SU-DHL-6 (cell line): ENCODE measurements at regions not wholly inside any gene's neighbourhood (a gene's known extent, or its start where the extent isn't known, plus 50 kb on each side); places are given as distances from the start of the nearest gene placed in this dataset.

Source experiments
- H2AFZ ChIP-seq: fragments of 200-600 bp; sonication (generic); 2 replicates; pipeline ENCODE4 v1.6.1; 2014; ENCODE audit warnings: low read depth, mild to moderate bottlenecking, moderate library complexity, mixed read lengths, antibody characterized with exemption, low read length; ENCODE audit not compliant: severe bottlenecking
- H3F3A ChIP-seq: fragments of 200-600 bp; shearing (Covaris generic); 2 replicates; pipeline ENCODE4 v1.6.0; 2016; ENCODE audit warnings: antibody characterized with exemption, mild to moderate bottlenecking; ENCODE audit not compliant: insufficient read depth
- H3K27ac ChIP-seq: fragments of 200-600 bp; sonication (generic); 2 replicates; pipeline ENCODE4 v1.5.1; 2016; ENCODE audit warnings: low read depth, mild to moderate bottlenecking, low read length, moderate library complexity, mixed read lengths
- H3K27me3 ChIP-seq: fragments of 200-600 bp; sonication (generic), shearing (Covaris generic); 2 replicates; pipeline ENCODE4 v1.6.0; 2014; ENCODE audit warnings: mild to moderate bottlenecking, low read length
- H3K36me3 ChIP-seq: fragments of 200-600 bp; sonication (generic); 2 replicates; pipeline ENCODE4 v1.6.1; 2014; ENCODE audit warnings: mild to moderate bottlenecking, low read length, mixed read lengths
- H3K4me2 ChIP-seq: fragments of 300-600, 200-600 bp; shearing (Covaris generic), sonication (generic); 2 replicates; pipeline ENCODE4 v1.6.0; 2014; ENCODE audit warnings: low read length, low read depth, mild to moderate bottlenecking; ENCODE audit not compliant: poor library complexity, severe bottlenecking
- H3K4me3 ChIP-seq: fragments of 200-600 bp; sonication (generic); 2 replicates; pipeline ENCODE4 v1.5.1; 2014; ENCODE audit warnings: antibody characterized with exemption, low read length, mild to moderate bottlenecking, mixed read lengths; ENCODE audit not compliant: insufficient read depth, poor library complexity, severe bottlenecking
- H3K79me2 ChIP-seq: fragments of 200-600 bp; sonication (generic); 2 replicates; pipeline ENCODE4 v1.6.1; 2014; ENCODE audit warnings: mild to moderate bottlenecking, low read length, moderate library complexity; ENCODE audit not compliant: insufficient read depth
- H3K9ac ChIP-seq: fragments of 200-600 bp; sonication (generic); 2 replicates; pipeline ENCODE4 v1.7.0; 2014; ENCODE audit warnings: mild to moderate bottlenecking, low read length
- H3K9me2 ChIP-seq: fragments of 200-600 bp; sonication (generic); replicated peaks from 2 replicates; pipeline ENCODE4 v1.6.1; 2014; ENCODE audit warnings: low read length; ENCODE audit not compliant: insufficient read depth
- H3K9me3 ChIP-seq: fragments of 200-600 bp; sonication (generic); 2 replicates; pipeline ENCODE4 v1.6.1; 2014; ENCODE audit warnings: low read length, mixed read lengths; ENCODE audit not compliant: insufficient read depth
- H4K20me1 ChIP-seq: fragments of 200-600 bp; sonication (generic); 2 replicates; pipeline ENCODE4 v1.6.1; 2014; ENCODE audit warnings: low read depth, mild to moderate bottlenecking, antibody characterized with exemption, low read length, moderate library complexity, mixed read lengths
- EZH2phosphoT487 ChIP-seq: fragments of 200-600 bp; sonication (generic), shearing (Covaris generic); conservative IDR thresholded peaks from 2 replicates; pipeline ENCODE4 v1.6.1; 2018; ENCODE audit warnings: mild to moderate bottlenecking, antibody characterized with exemption, low read length, moderate library complexity, mixed read lengths
- TF ChIP-seq, protein P1 (sequence below): fragments of 200-600 bp; sonication (generic); IDR thresholded peaks from one replicate; pipeline ENCODE4 v1.5.1; 2017; ENCODE audit warnings: antibody characterized with exemption, mild to moderate bottlenecking, low read length, moderate library complexity; ENCODE audit not compliant: insufficient read depth, poor library complexity, severe bottlenecking

DNA sequence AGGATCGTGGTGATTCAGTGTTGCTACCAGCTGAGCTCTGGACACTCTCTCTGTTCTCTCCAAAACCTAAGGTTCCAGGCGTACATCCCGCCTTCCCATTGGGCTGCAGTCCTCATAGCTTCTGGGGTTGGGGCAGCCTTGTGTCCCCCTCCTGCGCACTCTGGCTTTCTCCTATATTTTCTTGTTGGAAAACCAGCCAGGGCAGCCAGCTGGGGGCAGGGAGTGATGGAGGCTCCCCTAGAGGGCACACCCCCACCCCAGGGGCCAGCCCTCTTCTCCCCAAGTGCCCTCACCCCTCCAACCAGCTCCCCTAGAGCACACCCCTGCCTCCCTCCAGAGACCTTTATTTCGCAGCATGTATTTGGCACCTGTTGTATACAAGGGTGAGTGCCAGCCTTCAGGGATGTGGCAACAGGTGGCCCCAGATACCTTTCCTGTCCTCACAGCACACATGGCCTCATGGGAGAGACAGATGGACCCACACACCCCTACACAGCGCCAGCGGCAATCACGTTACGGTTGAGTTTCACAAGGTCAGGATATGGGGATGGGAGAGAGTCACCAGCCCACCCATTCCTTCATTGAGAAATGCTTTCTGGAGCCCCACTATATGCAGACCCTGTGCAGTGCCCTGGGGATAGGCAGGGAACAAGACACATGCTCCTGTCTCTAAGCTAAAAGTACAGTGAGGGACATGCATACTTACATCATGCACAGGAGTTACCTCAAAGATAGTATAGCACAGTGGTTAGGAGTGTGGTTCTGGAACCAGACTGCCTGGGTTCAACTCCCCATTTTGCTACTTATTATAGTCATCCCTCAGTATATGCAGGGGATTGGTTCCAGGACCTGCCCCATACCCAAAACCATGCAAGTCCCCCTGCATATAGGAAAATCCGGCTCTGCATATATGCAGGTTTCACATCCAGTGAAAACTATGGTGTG, 141.1 kb downstream of the PHETA1 start:
- Histone ChIP-seq H3K9ac (no peak overlapping the region), H4K20me1 (no peaks in the 10 kb centered on the region), H3K9me3 (no peaks in the 10 kb centered on the region), H3K27me3 (no peaks in the 10 kb centered on the region), H3K36me3 (peaks cover 12% of the 10 kb centered on the region), H3F3A (peaks cover 11% of the 10 kb centered on the region; the same call in 1 of the 2 replicates), H3K4me3 (no peak overlapping the region), H3K79me2 (0 out of 2 replicates have a peak, but pooled peaks cover 5% of the 10 kb centered on the region), H3K27ac (no peak overlapping the region), H3K4me2 (no peak overlapping the region), H3K9me2 (no peaks in the 10 kb centered on the region), H2AFZ (no peak overlapping the region)
- no peak for TF ChIP-seq EZH2phosphoT487
- TF ChIP-seq, protein P1, sequence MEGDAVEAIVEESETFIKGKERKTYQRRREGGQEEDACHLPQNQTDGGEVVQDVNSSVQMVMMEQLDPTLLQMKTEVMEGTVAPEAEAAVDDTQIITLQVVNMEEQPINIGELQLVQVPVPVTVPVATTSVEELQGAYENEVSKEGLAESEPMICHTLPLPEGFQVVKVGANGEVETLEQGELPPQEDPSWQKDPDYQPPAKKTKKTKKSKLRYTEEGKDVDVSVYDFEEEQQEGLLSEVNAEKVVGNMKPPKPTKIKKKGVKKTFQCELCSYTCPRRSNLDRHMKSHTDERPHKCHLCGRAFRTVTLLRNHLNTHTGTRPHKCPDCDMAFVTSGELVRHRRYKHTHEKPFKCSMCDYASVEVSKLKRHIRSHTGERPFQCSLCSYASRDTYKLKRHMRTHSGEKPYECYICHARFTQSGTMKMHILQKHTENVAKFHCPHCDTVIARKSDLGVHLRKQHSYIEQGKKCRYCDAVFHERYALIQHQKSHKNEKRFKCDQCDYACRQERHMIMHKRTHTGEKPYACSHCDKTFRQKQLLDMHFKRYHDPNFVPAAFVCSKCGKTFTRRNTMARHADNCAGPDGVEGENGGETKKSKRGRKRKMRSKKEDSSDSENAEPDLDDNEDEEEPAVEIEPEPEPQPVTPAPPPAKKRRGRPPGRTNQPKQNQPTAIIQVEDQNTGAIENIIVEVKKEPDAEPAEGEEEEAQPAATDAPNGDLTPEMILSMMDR = no peak

DNA sequence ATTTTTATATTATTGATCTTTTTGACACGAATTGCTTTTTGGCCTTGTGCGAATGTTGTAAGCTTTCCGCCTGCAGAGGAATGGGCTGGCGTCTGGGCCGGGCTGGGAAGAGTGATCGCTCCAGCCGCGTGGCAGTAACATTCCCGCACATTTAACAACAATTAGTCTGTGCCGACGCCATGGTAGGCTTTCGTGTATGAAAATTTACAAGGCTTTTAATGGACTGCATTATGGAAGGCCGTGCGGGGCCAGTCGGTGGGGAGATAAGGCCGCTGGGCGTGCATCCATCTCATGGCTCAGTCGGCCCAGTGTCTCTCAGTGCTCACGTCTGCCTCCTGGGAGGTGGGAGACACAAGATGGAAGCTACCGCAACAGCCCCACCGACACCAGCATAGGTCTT, 142.2 kb downstream of the PHETA1 start:
- Histone ChIP-seq H3K79me2 (0 out of 2 replicates have a peak, but pooled peaks cover 5% of the 10 kb centered on the region), H3K4me2 (no peak overlapping the region), H3K9me3 (no peaks in the 10 kb centered on the region), H3K27ac (no peak overlapping the region), H3K9me2 (no peaks in the 10 kb centered on the region), H3K27me3 (no peaks in the 10 kb centered on the region), H3K9ac (no peak overlapping the region), H4K20me1 (no peaks in the 10 kb centered on the region), H3K4me3 (no peak overlapping the region), H2AFZ (no peak overlapping the region), H3F3A (peaks cover 7% of the 10 kb centered on the region; the same call in 1 of the 2 replicates), H3K36me3 (peaks cover 13% of the 10 kb centered on the region)
- TF ChIP-seq EZH2phosphoT487 = no peak
- TF ChIP-seq, protein P1 = no peak

DNA sequence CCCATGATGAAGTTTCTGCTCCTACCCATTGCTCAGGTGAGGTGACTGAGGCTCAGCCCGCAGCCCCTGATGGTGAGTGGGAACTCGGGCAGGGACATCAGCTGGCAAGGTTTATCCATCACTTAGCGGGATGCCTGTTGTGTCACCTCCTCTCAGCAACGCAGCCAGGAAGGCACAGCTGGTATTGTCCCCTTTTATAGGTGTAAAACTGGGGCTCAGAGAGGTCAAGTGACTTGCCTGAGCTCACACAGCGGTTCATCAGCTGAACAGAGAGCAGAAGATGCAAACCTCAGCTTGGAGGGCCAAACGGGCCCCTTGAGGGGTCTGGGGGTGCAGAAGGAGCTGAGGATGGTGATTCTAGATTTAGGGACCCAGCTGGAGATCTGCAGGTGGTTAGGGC, 143.6 kb downstream of the PHETA1 start:
- Histone ChIP-seq H3K27ac (no peak overlapping the region), H3K36me3 (peaks cover 13% of the 10 kb centered on the region), H3K9ac (no peak overlapping the region), H3K9me3 (no peaks in the 10 kb centered on the region), H3K4me3 (no peak overlapping the region), H2AFZ (no peak overlapping the region), H4K20me1 (no peaks in the 10 kb centered on the region), H3F3A (peaks cover 5% of the 10 kb centered on the region; the same call in 1 of the 2 replicates), H3K27me3 (no peaks in the 10 kb centered on the region), H3K9me2 (no peaks in the 10 kb centered on the region), H3K79me2 (0 out of 2 replicates have a peak, but pooled peaks cover under 1% of the 10 kb centered on the region), H3K4me2 (no peak overlapping the region)
- TF ChIP-seq EZH2phosphoT487 = no peak
- TF ChIP-seq, protein P1 = no peak
